HG03571 (cell line): ENCODE measurements at regions not wholly inside any gene's neighbourhood (a gene's known extent, or its start where the extent isn't known, plus 50 kb on each side); places are given as distances from the start of the nearest gene placed in this dataset.

Experiments
- ATAC-seq: cut with Tn5 transposase; IDR thresholded peaks from one replicate; pipeline ENCODE4 v1.9.1; 2021; ENCODE audit not compliant: unreplicated experiment

- ATAC-seq = no peak
Observed at GRCh38 chr12:75844049-75844770, 187.4 kb downstream of the PHLDA1 start.

GRCh38 chr12:75842090-75842489 is 189.5 kb downstream of the PHLDA1 start:
- ATAC-seq = no peak

- no peak for ATAC-seq
Observed at GRCh38 chr12:75840994-75841355, 190.6 kb downstream of the PHLDA1 start.

GRCh38 chr12:75838309-75838708 is 193.3 kb downstream of the PHLDA1 start:
- ATAC-seq = no peak

GRCh38 chr12:75837700-75838099 is 193.9 kb downstream of the PHLDA1 start:
- ATAC-seq = no peak

- no peak for ATAC-seq
Observed at GRCh38 chr12:75836533-75836932, 195.0 kb downstream of the PHLDA1 start.

GRCh38 chr12:75834591-75834990 is 197.0 kb downstream of the PHLDA1 start:
- ATAC-seq = no peak

- ATAC-seq = no peak
Observed at GRCh38 chr12:75833268-75833667, 198.3 kb downstream of the PHLDA1 start.

- ATAC-seq = no peak
Observed at GRCh38 chr12:75831402-75831801, 200.2 kb downstream of the PHLDA1 start.

- no peak for ATAC-seq
Observed at GRCh38 chr12:75827061-75827460, 204.5 kb downstream of the PHLDA1 start.

- ATAC-seq = no peak
Observed at GRCh38 chr12:75825686-75826085, 205.9 kb downstream of the PHLDA1 start.

GRCh38 chr12:75823475-75823874 is 208.1 kb downstream of the PHLDA1 start:
- no peak for ATAC-seq

GRCh38 chr12:75822416-75822815 is 209.2 kb downstream of the PHLDA1 start:
- no peak for ATAC-seq

- no peak for ATAC-seq
Observed at GRCh38 chr12:75820848-75821578, 210.6 kb downstream of the PHLDA1 start.

GRCh38 chr12:75820071-75820470 is 211.5 kb downstream of the PHLDA1 start:
- ATAC-seq = no peak

- ATAC-seq = no peak
Observed at GRCh38 chr12:75819512-75819911, 212.1 kb downstream of the PHLDA1 start.

- no peak for ATAC-seq
Observed at GRCh38 chr12:75818863-75819262, 212.7 kb downstream of the PHLDA1 start.

- no peak for ATAC-seq
Observed at GRCh38 chr12:75816897-75817296, 214.7 kb downstream of the PHLDA1 start.

GRCh38 chr12:75815756-75816155 is 215.8 kb downstream of the PHLDA1 start:
- no peak for ATAC-seq

GRCh38 chr12:75814851-75815754 is 216.5 kb downstream of the PHLDA1 start:
- ATAC-seq = no peak

GRCh38 chr12:75813072-75813471 is 218.5 kb downstream of the PHLDA1 start:
- no peak for ATAC-seq
